ENCODE measurements at regions not wholly inside any gene's neighbourhood (a gene's known extent, or its start where the extent isn't known, plus 50 kb on each side); places are given as distances from the start of the nearest gene placed in this dataset.

DNA sequence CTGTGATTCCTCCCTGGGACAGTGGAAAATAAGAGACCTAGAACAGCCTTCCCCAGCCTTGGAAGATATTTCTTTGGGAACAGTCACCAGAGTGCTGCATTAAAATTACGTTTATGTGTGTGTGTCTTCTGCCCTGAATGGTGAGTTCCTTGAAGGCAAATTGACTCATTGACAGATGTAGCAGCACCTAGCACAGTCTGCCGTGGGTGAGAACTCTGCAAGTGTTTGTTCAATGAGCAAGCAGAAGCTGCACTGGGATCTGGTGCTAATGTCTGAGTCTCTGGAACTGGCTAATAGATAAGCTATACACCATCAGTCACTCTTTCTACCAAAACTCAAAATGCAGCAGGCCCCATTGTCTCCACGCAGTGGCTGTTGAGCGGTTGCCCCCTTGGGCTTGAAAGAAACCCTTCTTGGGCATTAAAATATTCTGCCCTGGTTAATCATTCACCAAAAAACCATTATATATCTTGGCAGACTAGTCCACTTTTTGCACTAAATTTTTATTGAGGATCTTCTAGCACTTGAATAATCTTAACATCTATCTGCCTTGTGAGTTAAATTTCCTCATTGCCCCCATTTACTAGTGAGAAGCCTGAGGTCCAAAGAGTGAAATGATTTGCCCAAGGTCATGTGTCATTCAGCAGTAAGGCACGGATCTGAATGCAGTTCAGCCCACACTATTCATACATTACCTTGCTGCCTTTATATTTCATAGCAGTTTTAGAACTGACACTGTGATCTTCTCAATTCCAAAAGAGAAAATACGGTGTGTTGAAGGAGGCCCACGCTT lies 87.8 kb upstream of the GALNT18 start:
- peaks cover 9% of the 10 kb centered on the region for H3K27me3 Mint-ChIP-seq
- Histone ChIP-seq H3K27me3 (ENCODE audit: control insufficient read depth in 1 of 2, insufficient read depth in 2 of 2, low read length in 2 of 2) (no peaks in the 10 kb centered on the region), H3K36me3 (ENCODE audit: insufficient read depth, low read length) (no peaks in the 10 kb centered on the region), H3K4me3 (ENCODE audit: low read length) (no peak overlapping the region), H3K4me1 (ENCODE audit: insufficient read depth, low read length) (no peaks in the 10 kb centered on the region), H3K27ac (ENCODE audit: low read depth in 1 of 2, low read length in 2 of 2) (no peak overlapping the region), H3K9me3 (ENCODE audit: control insufficient read depth in 1 of 2, insufficient read depth in 1 of 2, low read length in 2 of 2) (no peaks in the 10 kb centered on the region)
- POLR2A ChIA-PET, result no interaction called here
- CTCF ChIA-PET, result no interaction called here
- no peaks in the 10 kb centered on the region for H3K9me3 Mint-ChIP-seq
- intact Hi-C loops (cut with DNase I, micrococcal nuclease), result no loop called here
- no peaks in the 10 kb centered on the region for H3K4me1 Mint-ChIP-seq (ENCODE audit: low read depth)
- TF ChIP-seq, protein P1, sequence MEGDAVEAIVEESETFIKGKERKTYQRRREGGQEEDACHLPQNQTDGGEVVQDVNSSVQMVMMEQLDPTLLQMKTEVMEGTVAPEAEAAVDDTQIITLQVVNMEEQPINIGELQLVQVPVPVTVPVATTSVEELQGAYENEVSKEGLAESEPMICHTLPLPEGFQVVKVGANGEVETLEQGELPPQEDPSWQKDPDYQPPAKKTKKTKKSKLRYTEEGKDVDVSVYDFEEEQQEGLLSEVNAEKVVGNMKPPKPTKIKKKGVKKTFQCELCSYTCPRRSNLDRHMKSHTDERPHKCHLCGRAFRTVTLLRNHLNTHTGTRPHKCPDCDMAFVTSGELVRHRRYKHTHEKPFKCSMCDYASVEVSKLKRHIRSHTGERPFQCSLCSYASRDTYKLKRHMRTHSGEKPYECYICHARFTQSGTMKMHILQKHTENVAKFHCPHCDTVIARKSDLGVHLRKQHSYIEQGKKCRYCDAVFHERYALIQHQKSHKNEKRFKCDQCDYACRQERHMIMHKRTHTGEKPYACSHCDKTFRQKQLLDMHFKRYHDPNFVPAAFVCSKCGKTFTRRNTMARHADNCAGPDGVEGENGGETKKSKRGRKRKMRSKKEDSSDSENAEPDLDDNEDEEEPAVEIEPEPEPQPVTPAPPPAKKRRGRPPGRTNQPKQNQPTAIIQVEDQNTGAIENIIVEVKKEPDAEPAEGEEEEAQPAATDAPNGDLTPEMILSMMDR (IDR thresholded peaks at IDR 0.05), result no peak
- H3K36me3 Mint-ChIP-seq (ENCODE audit: low read depth), result no peaks in the 10 kb centered on the region
- ATAC-seq (ENCODE audit: poor library complexity) (no peak), DNase-seq (no peak)
- H3K27ac Mint-ChIP-seq, result no peak overlapping the region
- H3K4me3 Mint-ChIP-seq, result no peak overlapping the region

DNA sequence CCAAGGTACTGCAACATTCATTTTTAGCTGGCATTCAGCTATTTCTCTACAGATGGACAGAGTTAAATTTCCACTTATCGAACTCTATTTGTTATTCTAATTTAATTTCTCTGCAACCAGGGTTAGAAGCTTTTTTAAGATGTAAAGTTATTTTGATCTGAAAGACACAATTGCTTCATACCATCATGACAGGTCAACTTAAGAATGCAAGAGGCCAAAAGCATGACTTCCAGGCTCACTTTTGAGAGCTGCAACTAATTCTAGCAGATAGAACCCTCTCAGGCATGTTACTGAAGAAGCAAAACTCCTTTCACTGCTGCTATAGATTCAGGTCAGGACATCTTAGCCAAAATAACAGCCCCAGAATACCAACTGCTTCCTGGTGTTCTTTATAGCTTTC lies 86.5 kb upstream of the GALNT18 start:
- Mint-ChIP-seq H3K9me3 (no peaks in the 10 kb centered on the region), H3K4me3 (no peak overlapping the region), H3K27me3 (peaks cover 12% of the 10 kb centered on the region), H3K4me1 (ENCODE audit: low read depth) (no peaks in the 10 kb centered on the region), H3K27ac (no peak overlapping the region), H3K36me3 (ENCODE audit: low read depth) (no peaks in the 10 kb centered on the region)
- CTCF ChIA-PET, result no interaction called here
- Histone ChIP-seq H3K27me3 (ENCODE audit: control insufficient read depth in 1 of 2, insufficient read depth in 2 of 2, low read length in 2 of 2) (no peaks in the 10 kb centered on the region), H3K27ac (ENCODE audit: low read depth in 1 of 2, low read length in 2 of 2) (no peak overlapping the region), H3K4me1 (ENCODE audit: insufficient read depth, low read length) (no peaks in the 10 kb centered on the region), H3K36me3 (ENCODE audit: insufficient read depth, low read length) (no peaks in the 10 kb centered on the region), H3K9me3 (ENCODE audit: control insufficient read depth in 1 of 2, insufficient read depth in 1 of 2, low read length in 2 of 2) (no peaks in the 10 kb centered on the region), H3K4me3 (ENCODE audit: low read length) (no peak overlapping the region)
- TF ChIP-seq, protein P1 (IDR thresholded peaks at IDR 0.05), result no peak
- POLR2A ChIA-PET, result no interaction called here
- ATAC-seq (ENCODE audit: poor library complexity) (no peak), DNase-seq (no peak)
- intact Hi-C loops (cut with DNase I, micrococcal nuclease), result no loop called here

DNA sequence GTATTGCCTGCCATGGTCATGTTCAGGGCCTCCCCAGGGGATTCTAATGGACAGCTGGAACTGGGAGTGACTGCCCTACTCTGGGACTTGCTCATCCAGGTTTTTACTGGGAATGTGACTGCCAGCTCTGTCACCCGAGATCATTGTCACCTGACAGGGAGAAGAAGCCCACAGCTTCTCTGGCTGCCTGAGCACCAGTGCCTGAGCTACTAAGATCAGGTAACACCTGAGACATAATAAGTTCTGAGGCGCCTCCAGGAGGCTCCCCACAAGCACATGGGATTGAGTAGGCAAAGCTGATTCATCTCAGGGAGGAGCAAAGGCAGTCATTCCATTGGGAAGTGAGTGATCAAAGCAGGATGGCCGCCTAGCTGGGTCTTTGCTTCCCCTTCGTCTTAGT lies 84.2 kb upstream of the GALNT18 start:
- H3K27me3 Mint-ChIP-seq, result peaks cover 12% of the 10 kb centered on the region
- Histone ChIP-seq H3K4me3 (ENCODE audit: low read length) (no peak overlapping the region), H3K27me3 (ENCODE audit: control insufficient read depth in 1 of 2, insufficient read depth in 2 of 2, low read length in 2 of 2) (no peaks in the 10 kb centered on the region), H3K9me3 (ENCODE audit: control insufficient read depth in 1 of 2, insufficient read depth in 1 of 2, low read length in 2 of 2) (no peaks in the 10 kb centered on the region), H3K36me3 (ENCODE audit: insufficient read depth, low read length) (no peaks in the 10 kb centered on the region), H3K27ac (ENCODE audit: low read depth in 1 of 2, low read length in 2 of 2) (no peak overlapping the region), H3K4me1 (ENCODE audit: insufficient read depth, low read length) (no peaks in the 10 kb centered on the region)
- ChIA-PET CTCF (no interaction called here), POLR2A (no interaction called here)
- no peaks in the 10 kb centered on the region for H3K9me3 Mint-ChIP-seq
- no peak overlapping the region for H3K4me3 Mint-ChIP-seq
- DNase-seq, result no peak
- H3K4me1 Mint-ChIP-seq (ENCODE audit: low read depth), result no peaks in the 10 kb centered on the region
- H3K27ac Mint-ChIP-seq, result no peak overlapping the region
- ATAC-seq (ENCODE audit: poor library complexity), result no peak
- TF ChIP-seq, protein P1 (IDR thresholded peaks at IDR 0.05), result no peak
- intact Hi-C loops (cut with DNase I, micrococcal nuclease), result no loop called here
- no peaks in the 10 kb centered on the region for H3K36me3 Mint-ChIP-seq (ENCODE audit: low read depth)
